ENCODE measurements at regions not wholly inside any gene's neighbourhood (a gene's known extent, or its start where the extent isn't known, plus 50 kb on each side); places are given as distances from the start of the nearest gene placed in this dataset.

GRCh38 chr15:81068516-81068915 is 65.6 kb upstream of the CFAP161 start:
- no TSS peak for BruUV-seq (replicated peaks)
- CTCF ChIA-PET (ENCODE audit: unreplicated experiment) = no interaction called here
- POLR2A ChIA-PET = interaction anchor here (0.6 kb wide), 1 partner anchor 363 kb away, joined by 3 read pairs; no protein-coding TSS in a partner anchor
- H3K9me2 ChIP-seq (ENCODE audit: insufficient read depth, low read length) = no peaks in the 10 kb centered on the region
- H3K9me3 ChIP-seq (ENCODE audit: low read length) = no peaks in the 10 kb centered on the region
- H4K20me1 ChIP-seq (ENCODE audit: insufficient read depth, low read length) = no peaks in the 10 kb centered on the region
- no peak overlapping the region for H2AFZ ChIP-seq (ENCODE audit: low read length)
- H3K79me2 ChIP-seq (ENCODE audit: insufficient read depth, low read depth, low read length) = no peaks in the 10 kb centered on the region
- DNase-seq (ENCODE audit: low spot score) = no peak
- intact Hi-C loops (cut with micrococcal nuclease; ENCODE audit: unreplicated experiment) = no loop called here
- no peak for TF ChIP-seq CTCF (conservative IDR thresholded peaks at IDR 0.05; ENCODE audit: low read length)
- no peak for TF ChIP-seq EZH2phosphoT487 (IDR thresholded peaks at IDR 0.05; ENCODE audit: borderline replicate concordance, low read depth, low read length)
- H3K27ac ChIP-seq (ENCODE audit: low read depth, low read length, poor library complexity, severe bottlenecking) = no peak overlapping the region
- no peaks in the 10 kb centered on the region for H3K4me1 ChIP-seq (ENCODE audit: insufficient read depth, low read length, poor library complexity, severe bottlenecking)
- no peaks in the 10 kb centered on the region for H3K36me3 ChIP-seq (ENCODE audit: insufficient read depth, low read length)
- H3K4me2 ChIP-seq (ENCODE audit: low read length) = no peak overlapping the region
- no peak overlapping the region for H3K4me3 ChIP-seq (ENCODE audit: low read depth, low read length, poor library complexity, severe bottlenecking)

GRCh38 chr15:81069356-81069755 is 64.7 kb upstream of the CFAP161 start:
- Histone ChIP-seq H3K4me1 (ENCODE audit: insufficient read depth, low read length, poor library complexity, severe bottlenecking) (no peaks in the 10 kb centered on the region), H4K20me1 (ENCODE audit: insufficient read depth, low read length) (no peaks in the 10 kb centered on the region), H3K9me2 (ENCODE audit: insufficient read depth, low read length) (no peaks in the 10 kb centered on the region), H3K27ac (ENCODE audit: low read depth, low read length, poor library complexity, severe bottlenecking) (no peak overlapping the region), H3K79me2 (ENCODE audit: insufficient read depth, low read depth, low read length) (no peaks in the 10 kb centered on the region), H2AFZ (ENCODE audit: low read length) (no peak overlapping the region), H3K9me3 (ENCODE audit: low read length) (no peaks in the 10 kb centered on the region), H3K36me3 (ENCODE audit: insufficient read depth, low read length) (no peaks in the 10 kb centered on the region), H3K4me2 (ENCODE audit: low read length) (no peak overlapping the region), H3K4me3 (ENCODE audit: low read depth, low read length, poor library complexity, severe bottlenecking) (no peak overlapping the region)
- no TSS peak for BruUV-seq (replicated peaks)
- DNase-seq (ENCODE audit: low spot score) = no peak
- TF ChIP-seq CTCF (conservative IDR thresholded peaks at IDR 0.05; ENCODE audit: low read length) (no peak), EZH2phosphoT487 (IDR thresholded peaks at IDR 0.05; ENCODE audit: borderline replicate concordance, low read depth, low read length) (no peak)
- ChIA-PET CTCF (ENCODE audit: unreplicated experiment) (no interaction called here), POLR2A (no interaction called here)
- intact Hi-C loops (cut with micrococcal nuclease; ENCODE audit: unreplicated experiment) = no loop called here

- no peak for DNase-seq (ENCODE audit: low spot score)
- no peaks in the 10 kb centered on the region for H3K9me2 ChIP-seq (ENCODE audit: insufficient read depth, low read length)
- H3K9me3 ChIP-seq (ENCODE audit: low read length) = no peaks in the 10 kb centered on the region
- TF ChIP-seq CTCF (conservative IDR thresholded peaks at IDR 0.05; ENCODE audit: low read length) (no peak), EZH2phosphoT487 (IDR thresholded peaks at IDR 0.05; ENCODE audit: borderline replicate concordance, low read depth, low read length) (no peak)
- no peak overlapping the region for H3K4me3 ChIP-seq (ENCODE audit: low read depth, low read length, poor library complexity, severe bottlenecking)
- H3K79me2 ChIP-seq (ENCODE audit: insufficient read depth, low read depth, low read length) = no peaks in the 10 kb centered on the region
- H3K27ac ChIP-seq (ENCODE audit: low read depth, low read length, poor library complexity, severe bottlenecking) = no peak overlapping the region
- H3K4me1 ChIP-seq (ENCODE audit: insufficient read depth, low read length, poor library complexity, severe bottlenecking) = no peaks in the 10 kb centered on the region
- no peak overlapping the region for H3K4me2 ChIP-seq (ENCODE audit: low read length)
- BruUV-seq (replicated peaks) = no TSS peak
- intact Hi-C loops (cut with micrococcal nuclease; ENCODE audit: unreplicated experiment) = no loop called here
- H4K20me1 ChIP-seq (ENCODE audit: insufficient read depth, low read length) = no peaks in the 10 kb centered on the region
- no peaks in the 10 kb centered on the region for H3K36me3 ChIP-seq (ENCODE audit: insufficient read depth, low read length)
- H2AFZ ChIP-seq (ENCODE audit: low read length) = no peak overlapping the region
- ChIA-PET POLR2A (interaction anchor here (0.7 kb wide), 1 partner anchor 1651 kb away, joined by 3 read pairs; no protein-coding TSS in a partner anchor), CTCF (ENCODE audit: unreplicated experiment) (no interaction called here)
These were observed 64.2 kb upstream of the CFAP161 start for GRCh38 chr15:81069909-81070308.
